ENCODE measurements at regions not wholly inside any gene's neighbourhood (a gene's known extent, or its start where the extent isn't known, plus 50 kb on each side); places are given as distances from the start of the nearest gene placed in this dataset.

GRCh38 chr2:57859755-57860154, 186.9 kb upstream of the VRK2 start:
- DNase-seq: no peak

- DNase-seq: no peak
These were observed 184.5 kb upstream of the VRK2 start for GRCh38 chr2:57862153-57862552.

GRCh38 chr2:57862727-57863126, 183.9 kb upstream of the VRK2 start:
- no peak for DNase-seq

GRCh38 chr2:57864926-57865325, 181.7 kb upstream of the VRK2 start:
- DNase-seq: no peak

- no peak for DNase-seq
These were observed 178.9 kb upstream of the VRK2 start for GRCh38 chr2:57867730-57868129.

- no peak for DNase-seq
These were observed 177.9 kb upstream of the VRK2 start for GRCh38 chr2:57868619-57869139.

- DNase-seq: no peak
These were observed 176.8 kb upstream of the VRK2 start for GRCh38 chr2:57869758-57870344.

GRCh38 chr2:57876313-57876712, 170.3 kb upstream of the VRK2 start:
- DNase-seq: no peak

GRCh38 chr2:57877811-57878170, 168.8 kb upstream of the VRK2 start:
- DNase-seq: no peak

GRCh38 chr2:57878171-57878865, 168.3 kb upstream of the VRK2 start:
- DNase-seq: no peak

GRCh38 chr2:57878866-57879210, 167.8 kb upstream of the VRK2 start:
- DNase-seq: no peak

GRCh38 chr2:57880446-57880845, 166.2 kb upstream of the VRK2 start:
- DNase-seq: no peak

- no peak for DNase-seq
These were observed 165.6 kb upstream of the VRK2 start for GRCh38 chr2:57880967-57881366.

- DNase-seq: no peak
These were observed 164.4 kb upstream of the VRK2 start for GRCh38 chr2:57881998-57882888.

- DNase-seq: no peak
These were observed 163.6 kb upstream of the VRK2 start for GRCh38 chr2:57882895-57883515.

GRCh38 chr2:57884281-57884680, 162.3 kb upstream of the VRK2 start:
- no peak for DNase-seq

- no peak for DNase-seq
These were observed 160.9 kb upstream of the VRK2 start for GRCh38 chr2:57885742-57886141.

- no peak for DNase-seq
These were observed 160.3 kb upstream of the VRK2 start for GRCh38 chr2:57886161-57886786.

- no peak for DNase-seq
These were observed 158.1 kb upstream of the VRK2 start for GRCh38 chr2:57888463-57888862.

GRCh38 chr2:57890464-57890863, 156.1 kb upstream of the VRK2 start:
- DNase-seq: no peak

GRCh38 chr2:57891086-57891712, 155.4 kb upstream of the VRK2 start:
- DNase-seq: no peak

GRCh38 chr2:57892920-57893319, 153.7 kb upstream of the VRK2 start:
- no peak for DNase-seq
